ENCODE measurements at regions not wholly inside any gene's neighbourhood (a gene's known extent, or its start where the extent isn't known, plus 50 kb on each side); places are given as distances from the start of the nearest gene placed in this dataset.

- H3K27me3 ChIP-seq (ENCODE audit: control insufficient read depth in 4 of 4, insufficient read depth in 4 of 4, low read length in 3 of 4) = no peaks in the 10 kb centered on the region
- H3K9me3 ChIP-seq (ENCODE audit: control insufficient read depth in 4 of 4, low read length in 3 of 4) = no peaks in the 10 kb centered on the region
- peaks cover 0 to 3% (median 0%) of the 10 kb centered on the region in 4 donors for H3K36me3 ChIP-seq (ENCODE audit: control insufficient read depth in 4 of 4, insufficient read depth in 3 of 4, low read depth in 1 of 4, low read length in 3 of 4)
- DNase-seq (ENCODE audit: low spot score) = no peak
- H3K9ac ChIP-seq (ENCODE audit: low read depth in 1 of 2, low read length in 2 of 2) = no peak overlapping the region
- H3K27ac ChIP-seq (ENCODE audit: low read depth in 1 of 2, low read length in 2 of 2) = no peak overlapping the region
- TF ChIP-seq, protein P1, sequence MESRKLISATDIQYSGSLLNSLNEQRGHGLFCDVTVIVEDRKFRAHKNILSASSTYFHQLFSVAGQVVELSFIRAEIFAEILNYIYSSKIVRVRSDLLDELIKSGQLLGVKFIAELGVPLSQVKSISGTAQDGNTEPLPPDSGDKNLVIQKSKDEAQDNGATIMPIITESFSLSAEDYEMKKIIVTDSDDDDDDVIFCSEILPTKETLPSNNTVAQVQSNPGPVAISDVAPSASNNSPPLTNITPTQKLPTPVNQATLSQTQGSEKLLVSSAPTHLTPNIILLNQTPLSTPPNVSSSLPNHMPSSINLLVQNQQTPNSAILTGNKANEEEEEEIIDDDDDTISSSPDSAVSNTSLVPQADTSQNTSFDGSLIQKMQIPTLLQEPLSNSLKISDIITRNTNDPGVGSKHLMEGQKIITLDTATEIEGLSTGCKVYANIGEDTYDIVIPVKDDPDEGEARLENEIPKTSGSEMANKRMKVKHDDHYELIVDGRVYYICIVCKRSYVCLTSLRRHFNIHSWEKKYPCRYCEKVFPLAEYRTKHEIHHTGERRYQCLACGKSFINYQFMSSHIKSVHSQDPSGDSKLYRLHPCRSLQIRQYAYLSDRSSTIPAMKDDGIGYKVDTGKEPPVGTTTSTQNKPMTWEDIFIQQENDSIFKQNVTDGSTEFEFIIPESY (IDR thresholded peaks at IDR 0.05) = no peak
- TF ChIP-seq TAF1 (conservative IDR thresholded peaks at IDR 0.05) (no peak), GABPA (IDR thresholded peaks at IDR 0.05 in 1 of 2, conservative IDR thresholded peaks at IDR 0.05 in 1 of 2) (no peak), YY1 (IDR thresholded peaks at IDR 0.05) (no peak), RXRA (IDR thresholded peaks at IDR 0.05) (no peak), HNF4A (conservative IDR thresholded peaks at IDR 0.05) (no peak), FOXA2 (IDR thresholded peaks at IDR 0.05) (no peak), HNF4G (IDR thresholded peaks at IDR 0.05) (no peak), EGR1 (IDR thresholded peaks at IDR 0.05; ENCODE audit: low read depth in 2 of 2) (no peak), RAD21 (IDR thresholded peaks at IDR 0.05) (no peak), JUND (IDR thresholded peaks at IDR 0.05) (no peak), NR2F2 (IDR thresholded peaks at IDR 0.05) (no peak), SP1 (IDR thresholded peaks at IDR 0.05) (no peak), ATF3 (IDR thresholded peaks at IDR 0.05) (no peak), FOXA1 (IDR thresholded peaks at IDR 0.05) (no peak)
- TF ChIP-seq, protein P2, sequence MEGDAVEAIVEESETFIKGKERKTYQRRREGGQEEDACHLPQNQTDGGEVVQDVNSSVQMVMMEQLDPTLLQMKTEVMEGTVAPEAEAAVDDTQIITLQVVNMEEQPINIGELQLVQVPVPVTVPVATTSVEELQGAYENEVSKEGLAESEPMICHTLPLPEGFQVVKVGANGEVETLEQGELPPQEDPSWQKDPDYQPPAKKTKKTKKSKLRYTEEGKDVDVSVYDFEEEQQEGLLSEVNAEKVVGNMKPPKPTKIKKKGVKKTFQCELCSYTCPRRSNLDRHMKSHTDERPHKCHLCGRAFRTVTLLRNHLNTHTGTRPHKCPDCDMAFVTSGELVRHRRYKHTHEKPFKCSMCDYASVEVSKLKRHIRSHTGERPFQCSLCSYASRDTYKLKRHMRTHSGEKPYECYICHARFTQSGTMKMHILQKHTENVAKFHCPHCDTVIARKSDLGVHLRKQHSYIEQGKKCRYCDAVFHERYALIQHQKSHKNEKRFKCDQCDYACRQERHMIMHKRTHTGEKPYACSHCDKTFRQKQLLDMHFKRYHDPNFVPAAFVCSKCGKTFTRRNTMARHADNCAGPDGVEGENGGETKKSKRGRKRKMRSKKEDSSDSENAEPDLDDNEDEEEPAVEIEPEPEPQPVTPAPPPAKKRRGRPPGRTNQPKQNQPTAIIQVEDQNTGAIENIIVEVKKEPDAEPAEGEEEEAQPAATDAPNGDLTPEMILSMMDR (IDR thresholded peaks at IDR 0.05; ENCODE audit: low read depth, low read length, missing input control) = no peak
- TF ChIP-seq, protein P3, sequence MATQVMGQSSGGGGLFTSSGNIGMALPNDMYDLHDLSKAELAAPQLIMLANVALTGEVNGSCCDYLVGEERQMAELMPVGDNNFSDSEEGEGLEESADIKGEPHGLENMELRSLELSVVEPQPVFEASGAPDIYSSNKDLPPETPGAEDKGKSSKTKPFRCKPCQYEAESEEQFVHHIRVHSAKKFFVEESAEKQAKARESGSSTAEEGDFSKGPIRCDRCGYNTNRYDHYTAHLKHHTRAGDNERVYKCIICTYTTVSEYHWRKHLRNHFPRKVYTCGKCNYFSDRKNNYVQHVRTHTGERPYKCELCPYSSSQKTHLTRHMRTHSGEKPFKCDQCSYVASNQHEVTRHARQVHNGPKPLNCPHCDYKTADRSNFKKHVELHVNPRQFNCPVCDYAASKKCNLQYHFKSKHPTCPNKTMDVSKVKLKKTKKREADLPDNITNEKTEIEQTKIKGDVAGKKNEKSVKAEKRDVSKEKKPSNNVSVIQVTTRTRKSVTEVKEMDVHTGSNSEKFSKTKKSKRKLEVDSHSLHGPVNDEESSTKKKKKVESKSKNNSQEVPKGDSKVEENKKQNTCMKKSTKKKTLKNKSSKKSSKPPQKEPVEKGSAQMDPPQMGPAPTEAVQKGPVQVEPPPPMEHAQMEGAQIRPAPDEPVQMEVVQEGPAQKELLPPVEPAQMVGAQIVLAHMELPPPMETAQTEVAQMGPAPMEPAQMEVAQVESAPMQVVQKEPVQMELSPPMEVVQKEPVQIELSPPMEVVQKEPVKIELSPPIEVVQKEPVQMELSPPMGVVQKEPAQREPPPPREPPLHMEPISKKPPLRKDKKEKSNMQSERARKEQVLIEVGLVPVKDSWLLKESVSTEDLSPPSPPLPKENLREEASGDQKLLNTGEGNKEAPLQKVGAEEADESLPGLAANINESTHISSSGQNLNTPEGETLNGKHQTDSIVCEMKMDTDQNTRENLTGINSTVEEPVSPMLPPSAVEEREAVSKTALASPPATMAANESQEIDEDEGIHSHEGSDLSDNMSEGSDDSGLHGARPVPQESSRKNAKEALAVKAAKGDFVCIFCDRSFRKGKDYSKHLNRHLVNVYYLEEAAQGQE (IDR thresholded peaks at IDR 0.05) = no peak
- TF ChIP-seq, protein P4, sequence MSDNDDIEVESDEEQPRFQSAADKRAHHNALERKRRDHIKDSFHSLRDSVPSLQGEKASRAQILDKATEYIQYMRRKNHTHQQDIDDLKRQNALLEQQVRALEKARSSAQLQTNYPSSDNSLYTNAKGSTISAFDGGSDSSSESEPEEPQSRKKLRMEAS (IDR thresholded peaks at IDR 0.05) = no peak
- WGBS = 92% methylated on average over 11 of the region's 11 CpGs
- no peak overlapping the region for H3K4me3 ChIP-seq (ENCODE audit: low read depth in 1 of 3, low read length in 3 of 3)
- H3K4me1 ChIP-seq (ENCODE audit: control insufficient read depth in 4 of 4, insufficient read depth in 4 of 4, low read length in 3 of 4) = peaks cover 0 to 3% (median 1%) of the 10 kb centered on the region in 4 donors
Measured at GRCh38 chr15:62807539-62808130, 234.9 kb upstream of the TPM1 start.

All from liver (tissue), 8 donors.